GM23338 (cell line): ENCODE measurements at regions not wholly inside any gene's neighbourhood (a gene's known extent, or its start where the extent isn't known, plus 50 kb on each side); places are given as distances from the start of the nearest gene placed in this dataset.

ENCODE experiments used
- EZH2 ChIP-seq: fragments of 200-600 bp; sonication (generic); IDR thresholded peaks from one replicate; pipeline ENCODE4 v1.8.0; 2017; ENCODE audit warnings: antibody characterized with exemption, mild to moderate bottlenecking, low read depth; ENCODE audit not compliant: unreplicated experiment
- TF ChIP-seq, protein P1 (sequence below), 2 experiments: fragments of 200-600 bp in 1 of 2; sonication (generic) in 1 of 2; conservative IDR thresholded peaks; 2 replicates each; pipeline versions ENCODE4 v1.5.1 to v1.6.1; 2016 to 2017; ENCODE audit warnings: antibody characterized with exemption in 2 of 2, low read depth in 2 of 2, mild to moderate bottlenecking in 2 of 2, moderate library complexity in 1 of 2

DNA sequence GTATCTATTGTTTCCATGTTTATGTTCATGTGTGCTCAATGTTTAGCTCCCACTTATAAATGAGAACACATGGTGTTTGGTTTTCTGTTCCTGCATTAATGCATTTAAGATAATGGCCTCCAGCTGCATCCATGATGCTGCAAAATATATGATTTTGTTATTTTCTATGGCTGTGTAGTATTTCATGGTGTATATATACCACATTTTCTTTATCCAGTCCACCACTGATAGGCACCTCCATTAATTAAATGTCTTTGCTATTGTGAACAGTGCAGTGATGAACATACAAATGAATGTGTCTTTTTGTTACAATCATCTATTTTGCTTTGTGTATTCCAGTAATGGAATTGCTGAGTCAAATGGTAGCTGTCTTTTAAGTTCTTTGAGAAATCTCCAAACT, 329.4 kb upstream of the MAGI2 start:
- no peak for TF ChIP-seq EZH2
- TF ChIP-seq, protein P1, sequence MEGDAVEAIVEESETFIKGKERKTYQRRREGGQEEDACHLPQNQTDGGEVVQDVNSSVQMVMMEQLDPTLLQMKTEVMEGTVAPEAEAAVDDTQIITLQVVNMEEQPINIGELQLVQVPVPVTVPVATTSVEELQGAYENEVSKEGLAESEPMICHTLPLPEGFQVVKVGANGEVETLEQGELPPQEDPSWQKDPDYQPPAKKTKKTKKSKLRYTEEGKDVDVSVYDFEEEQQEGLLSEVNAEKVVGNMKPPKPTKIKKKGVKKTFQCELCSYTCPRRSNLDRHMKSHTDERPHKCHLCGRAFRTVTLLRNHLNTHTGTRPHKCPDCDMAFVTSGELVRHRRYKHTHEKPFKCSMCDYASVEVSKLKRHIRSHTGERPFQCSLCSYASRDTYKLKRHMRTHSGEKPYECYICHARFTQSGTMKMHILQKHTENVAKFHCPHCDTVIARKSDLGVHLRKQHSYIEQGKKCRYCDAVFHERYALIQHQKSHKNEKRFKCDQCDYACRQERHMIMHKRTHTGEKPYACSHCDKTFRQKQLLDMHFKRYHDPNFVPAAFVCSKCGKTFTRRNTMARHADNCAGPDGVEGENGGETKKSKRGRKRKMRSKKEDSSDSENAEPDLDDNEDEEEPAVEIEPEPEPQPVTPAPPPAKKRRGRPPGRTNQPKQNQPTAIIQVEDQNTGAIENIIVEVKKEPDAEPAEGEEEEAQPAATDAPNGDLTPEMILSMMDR (conservative IDR thresholded peaks at IDR 0.05; ENCODE audit: low read depth in 2 of 2): no peak
